Gastroesophageal sphincter (tissue), 3 donors: ENCODE measurements at regions not wholly inside any gene's neighbourhood (a gene's known extent, or its start where the extent isn't known, plus 50 kb on each side); places are given as distances from the start of the nearest gene placed in this dataset.

Experiments used
- EP300 ChIP-seq: sonication (generic); formaldehyde crosslinking; IDR thresholded peaks from one replicate; pipeline ENCODE4 v1.6.1; 2017; ENCODE audit warnings: antibody characterized with exemption, mild to moderate bottlenecking
- POLR2AphosphoS5 ChIP-seq: sonication (generic); formaldehyde crosslinking; IDR thresholded peaks from one replicate; pipeline ENCODE4 v1.6.1; 2017; ENCODE audit warnings: antibody characterized with exemption
- TF ChIP-seq, protein P1 (sequence below), 4 experiments: fragments of 200-600 bp in 2 of 4; fragments of 450-650 bp in 2 of 4; sonication (generic) in 1 of 4; IDR thresholded peaks; one replicate each; pipeline ENCODE4 v1.5.1; 2017 to 2019; ENCODE audit warnings: antibody characterized with exemption in 4 of 4, mild to moderate bottlenecking in 2 of 4, moderate library complexity in 2 of 4

DNA sequence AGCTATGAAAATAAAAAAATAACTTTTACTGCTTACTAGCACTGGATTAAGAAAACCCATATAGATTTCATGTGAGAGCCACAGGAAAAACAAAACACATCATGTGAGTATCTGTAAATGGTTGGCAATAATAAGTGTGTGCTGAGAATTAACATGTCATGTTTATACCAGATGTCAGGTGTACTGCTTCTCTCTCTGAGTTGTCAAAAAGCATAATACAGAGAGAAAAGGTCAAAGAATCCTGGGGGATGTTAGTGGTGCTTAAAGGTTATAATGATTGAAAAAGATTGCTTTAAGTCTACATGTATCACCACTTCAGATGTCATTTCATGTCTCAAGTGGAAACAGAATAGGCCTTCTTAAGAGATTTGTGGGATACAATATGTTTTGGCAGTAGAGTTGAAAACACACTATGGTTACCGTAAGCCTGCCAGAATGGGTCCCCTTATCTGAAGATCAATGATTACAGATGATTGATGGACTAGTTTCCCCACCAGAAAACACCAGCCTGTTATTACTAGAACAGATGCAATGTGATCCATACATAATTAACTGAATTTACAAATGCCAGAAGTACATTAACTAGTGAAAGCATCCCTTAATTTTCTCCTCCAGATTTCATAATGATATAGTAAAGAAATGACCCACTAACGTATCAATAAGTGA lies 204.1 kb downstream of the CNTN3 start:
- TF ChIP-seq, protein P1, sequence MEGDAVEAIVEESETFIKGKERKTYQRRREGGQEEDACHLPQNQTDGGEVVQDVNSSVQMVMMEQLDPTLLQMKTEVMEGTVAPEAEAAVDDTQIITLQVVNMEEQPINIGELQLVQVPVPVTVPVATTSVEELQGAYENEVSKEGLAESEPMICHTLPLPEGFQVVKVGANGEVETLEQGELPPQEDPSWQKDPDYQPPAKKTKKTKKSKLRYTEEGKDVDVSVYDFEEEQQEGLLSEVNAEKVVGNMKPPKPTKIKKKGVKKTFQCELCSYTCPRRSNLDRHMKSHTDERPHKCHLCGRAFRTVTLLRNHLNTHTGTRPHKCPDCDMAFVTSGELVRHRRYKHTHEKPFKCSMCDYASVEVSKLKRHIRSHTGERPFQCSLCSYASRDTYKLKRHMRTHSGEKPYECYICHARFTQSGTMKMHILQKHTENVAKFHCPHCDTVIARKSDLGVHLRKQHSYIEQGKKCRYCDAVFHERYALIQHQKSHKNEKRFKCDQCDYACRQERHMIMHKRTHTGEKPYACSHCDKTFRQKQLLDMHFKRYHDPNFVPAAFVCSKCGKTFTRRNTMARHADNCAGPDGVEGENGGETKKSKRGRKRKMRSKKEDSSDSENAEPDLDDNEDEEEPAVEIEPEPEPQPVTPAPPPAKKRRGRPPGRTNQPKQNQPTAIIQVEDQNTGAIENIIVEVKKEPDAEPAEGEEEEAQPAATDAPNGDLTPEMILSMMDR (IDR thresholded peaks at IDR 0.05), result no peak
- TF ChIP-seq EP300 (no peak), POLR2AphosphoS5 (no peak)
